Calu3 (cell line): ENCODE measurements at regions not wholly inside any gene's neighbourhood (a gene's known extent, or its start where the extent isn't known, plus 50 kb on each side); places are given as distances from the start of the nearest gene placed in this dataset.

Experiments
- BruUV-seq: library from RNA; stranded (reverse); fragments of 400-500 nt; replicated peaks from 2 replicates; lab custom pipeline; 2021; lab: Mats Ljungman, UMichigan
- CTCF ChIA-PET: fragments of 300-600 bp; sonication (Branson Sonifier 250); formaldehyde crosslinking; loops from one replicate; lab custom pipeline; 2022; ENCODE audit warnings: antibody characterized with exemption; lab: Charles Lee
- DNase-seq: peaks from one replicate; pipeline ENCODE4 v3.0.0; 2022
- H3K27ac Mint-ChIP-seq: one replicate; pipeline ENCODE4 v1.8.0; 2022; ENCODE audit warnings: mixed read lengths; ENCODE audit not compliant: unreplicated experiment
- H3K27me3 Mint-ChIP-seq: one replicate; pipeline ENCODE4 v1.8.0; 2022; ENCODE audit warnings: mixed read lengths; ENCODE audit not compliant: unreplicated experiment
- H3K36me3 Mint-ChIP-seq: one replicate; pipeline ENCODE4 v1.8.0; 2022; ENCODE audit warnings: mild to moderate bottlenecking, moderate library complexity, mixed read lengths; ENCODE audit not compliant: insufficient read depth, unreplicated experiment
- H3K4me1 Mint-ChIP-seq: one replicate; pipeline ENCODE4 v1.8.0; 2022; ENCODE audit warnings: mild to moderate bottlenecking, low read depth, mixed read lengths; ENCODE audit not compliant: unreplicated experiment
- H3K4me3 Mint-ChIP-seq: one replicate; pipeline ENCODE4 v1.8.0; 2022; ENCODE audit warnings: mild to moderate bottlenecking, low read depth, moderate library complexity, mixed read lengths; ENCODE audit not compliant: unreplicated experiment
- H3K9me3 Mint-ChIP-seq: one replicate; pipeline ENCODE4 v1.8.0; 2022; ENCODE audit warnings: low read depth, mixed read lengths; ENCODE audit not compliant: unreplicated experiment
- CTCF ChIP-seq: fragments of 200-600 bp; IDR thresholded peaks from one replicate; pipeline ENCODE4 v1.8.0; 2022; ENCODE audit warnings: antibody characterized with exemption; ENCODE audit not compliant: unreplicated experiment
- intact Hi-C: fragments of 100-400 bp; cut with micrococcal nuclease; formaldehyde crosslinking; loops from one replicate; pipeline ENCODE4 v1.10.0; 2022; ENCODE audit not compliant: unreplicated experiment

- Mint-ChIP-seq H3K27ac (no peak overlapping the region), H3K4me1 (peaks cover 15% of the 10 kb centered on the region)
- no TSS peak for BruUV-seq
Measured at GRCh38 chr4:53924333-53925049, 139.9 kb downstream of the CHIC2 start.

GRCh38 chr4:53923921-53924320, 140.5 kb downstream of the CHIC2 start:
- no peak for TF ChIP-seq CTCF
- H3K27me3 Mint-ChIP-seq = no peaks in the 10 kb centered on the region
- H3K36me3 Mint-ChIP-seq = no peaks in the 10 kb centered on the region
- no peak for DNase-seq
- intact Hi-C loops = no loop called here
- no peaks in the 10 kb centered on the region for H3K9me3 Mint-ChIP-seq
- H3K27ac Mint-ChIP-seq = no peak overlapping the region
- BruUV-seq = no TSS peak
- H3K4me3 Mint-ChIP-seq = no peak overlapping the region
- peaks cover 15% of the 10 kb centered on the region for H3K4me1 Mint-ChIP-seq
- CTCF ChIA-PET = no interaction called here

More at GRCh38 chr4:53924333-53925049, 139.9 kb downstream of the CHIC2 start:
- no peak for DNase-seq
- Mint-ChIP-seq H3K36me3 (no peaks in the 10 kb centered on the region), H3K4me3 (no peak overlapping the region), H3K27me3 (no peaks in the 10 kb centered on the region), H3K9me3 (no peaks in the 10 kb centered on the region)
- TF ChIP-seq CTCF = no peak
- intact Hi-C loops = no loop called here
- CTCF ChIA-PET = no interaction called here

GRCh38 chr4:53921856-53922255, 142.5 kb downstream of the CHIC2 start:
- Mint-ChIP-seq H3K27me3 (no peaks in the 10 kb centered on the region), H3K36me3 (no peaks in the 10 kb centered on the region), H3K4me3 (no peak overlapping the region), H3K4me1 (peaks cover 28% of the 10 kb centered on the region), H3K27ac (no peak overlapping the region), H3K9me3 (no peaks in the 10 kb centered on the region)
- BruUV-seq = no TSS peak
- intact Hi-C loops = no loop called here
- TF ChIP-seq CTCF = no peak
- no peak for DNase-seq
- CTCF ChIA-PET = no interaction called here

GRCh38 chr4:53920883-53921282, 143.5 kb downstream of the CHIC2 start:
- intact Hi-C loops = no loop called here
- H3K36me3 Mint-ChIP-seq = no peaks in the 10 kb centered on the region
- H3K27me3 Mint-ChIP-seq = no peaks in the 10 kb centered on the region
- no peak overlapping the region for H3K27ac Mint-ChIP-seq
- no peaks in the 10 kb centered on the region for H3K9me3 Mint-ChIP-seq
- no peak overlapping the region for H3K4me3 Mint-ChIP-seq
- peaks cover 38% of the 10 kb centered on the region for H3K4me1 Mint-ChIP-seq
- BruUV-seq = no TSS peak
- TF ChIP-seq CTCF = no peak
- CTCF ChIA-PET = no interaction called here
- no peak for DNase-seq
